ENCODE measurements at regions not wholly inside any gene's neighbourhood (a gene's known extent, or its start where the extent isn't known, plus 50 kb on each side); places are given as distances from the start of the nearest gene placed in this dataset.

DNA sequence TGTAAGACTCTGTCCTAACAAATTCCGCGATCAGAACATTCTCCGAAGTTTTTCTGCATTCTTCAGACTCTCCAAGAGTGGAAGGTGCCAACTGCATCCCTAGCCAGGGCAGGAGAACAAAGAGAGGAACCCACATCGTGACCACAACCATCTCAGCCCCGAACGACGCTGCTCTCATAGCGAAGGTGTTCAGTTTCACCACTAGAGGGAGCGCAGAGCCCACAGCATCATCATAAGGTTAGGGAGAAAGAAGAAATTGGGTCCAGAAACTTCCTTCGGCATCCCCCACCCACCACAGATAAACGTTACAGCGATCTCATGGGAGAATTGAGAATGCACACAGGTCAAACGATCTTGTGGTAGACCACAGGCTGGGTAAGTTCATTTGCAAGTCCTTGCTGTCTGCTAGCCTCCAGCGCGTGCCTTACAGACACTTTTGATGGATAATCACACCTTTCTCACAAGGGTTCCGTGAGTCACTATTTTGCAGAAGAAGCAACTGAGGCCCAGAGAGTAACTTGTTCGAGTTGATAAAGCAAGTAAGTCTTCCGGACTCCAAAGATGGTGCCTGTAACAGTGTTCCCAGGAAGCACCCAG, 53.7 kb upstream of the ARL4C start:
- ATAC-seq (peak in 7 of 8 donors; percentile 69 to 88 (median 80)), DNase-seq (peak; percentile 48 to 64)
- H3K9me3 ChIP-seq = peaks cover 0 to 4% (median 0%) of the 10 kb centered on the region in 11 donors
- H3K36me3 ChIP-seq = no peaks in the 10 kb centered on the region
- intact Hi-C loops (cut with DNase I) = loop anchor here in 8 of 10 donors (1.0 to 10.0 kb wide), 7 partner anchors 332 to 1027 kb away; no protein-coding TSS in a partner anchor
- peaks cover 0 to 17% (median 7%) of the 10 kb centered on the region in 7 donors for H3K27me3 ChIP-seq
- no peak overlapping the region for H3K27ac ChIP-seq
- TF ChIP-seq, protein P1, sequence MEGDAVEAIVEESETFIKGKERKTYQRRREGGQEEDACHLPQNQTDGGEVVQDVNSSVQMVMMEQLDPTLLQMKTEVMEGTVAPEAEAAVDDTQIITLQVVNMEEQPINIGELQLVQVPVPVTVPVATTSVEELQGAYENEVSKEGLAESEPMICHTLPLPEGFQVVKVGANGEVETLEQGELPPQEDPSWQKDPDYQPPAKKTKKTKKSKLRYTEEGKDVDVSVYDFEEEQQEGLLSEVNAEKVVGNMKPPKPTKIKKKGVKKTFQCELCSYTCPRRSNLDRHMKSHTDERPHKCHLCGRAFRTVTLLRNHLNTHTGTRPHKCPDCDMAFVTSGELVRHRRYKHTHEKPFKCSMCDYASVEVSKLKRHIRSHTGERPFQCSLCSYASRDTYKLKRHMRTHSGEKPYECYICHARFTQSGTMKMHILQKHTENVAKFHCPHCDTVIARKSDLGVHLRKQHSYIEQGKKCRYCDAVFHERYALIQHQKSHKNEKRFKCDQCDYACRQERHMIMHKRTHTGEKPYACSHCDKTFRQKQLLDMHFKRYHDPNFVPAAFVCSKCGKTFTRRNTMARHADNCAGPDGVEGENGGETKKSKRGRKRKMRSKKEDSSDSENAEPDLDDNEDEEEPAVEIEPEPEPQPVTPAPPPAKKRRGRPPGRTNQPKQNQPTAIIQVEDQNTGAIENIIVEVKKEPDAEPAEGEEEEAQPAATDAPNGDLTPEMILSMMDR (IDR thresholded peaks at IDR 0.05) = peak; percentile 82 to 98 (median 95)
- 21 to 23% methylated on average over 18 of the region's 18 CpGs for WGBS, 2 donors
- H3K4me1 ChIP-seq = peaks cover 0 to 8% (median 0%) of the 10 kb centered on the region in 9 donors
- H3K4me3 ChIP-seq = no peak overlapping the region

DNA sequence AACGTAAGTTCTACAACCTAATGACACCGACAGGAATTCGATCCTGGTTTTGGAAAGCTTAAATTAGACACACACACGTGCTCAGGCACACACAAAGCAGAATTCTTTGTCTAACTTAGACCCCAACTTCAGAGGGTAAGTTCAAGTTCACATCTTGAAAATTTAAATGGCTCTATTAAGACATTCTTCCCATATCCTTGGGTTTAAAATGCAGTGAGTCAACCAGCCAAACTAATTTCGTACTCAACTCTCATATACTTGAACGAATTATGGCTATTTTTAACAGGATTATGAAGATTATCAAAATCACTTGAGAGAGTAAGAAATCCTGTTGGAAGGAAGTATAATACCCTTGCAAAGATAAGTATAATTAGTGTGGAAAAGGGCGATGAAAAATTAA, 53.2 kb upstream of the ARL4C start:
- DNase-seq (no peak), ATAC-seq (no peak)
- intact Hi-C loops (cut with DNase I) = loop anchor here in 8 of 10 donors (1.0 to 10.0 kb wide), 7 partner anchors 332 to 1027 kb away; no protein-coding TSS in a partner anchor
- TF ChIP-seq, protein P1 (IDR thresholded peaks at IDR 0.05) = no peak
- Histone ChIP-seq H3K4me1 (peaks cover 0 to 11% (median 0%) of the 10 kb centered on the region in 9 donors), H3K27me3 (peaks cover 0 to 17% (median 9%) of the 10 kb centered on the region in 7 donors), H3K4me3 (no peak overlapping the region), H3K27ac (no peak overlapping the region), H3K9me3 (no peaks in the 10 kb centered on the region), H3K36me3 (no peaks in the 10 kb centered on the region)
- 75 to 87% methylated on average over 7 of the region's 7 CpGs for WGBS, 2 donors

DNA sequence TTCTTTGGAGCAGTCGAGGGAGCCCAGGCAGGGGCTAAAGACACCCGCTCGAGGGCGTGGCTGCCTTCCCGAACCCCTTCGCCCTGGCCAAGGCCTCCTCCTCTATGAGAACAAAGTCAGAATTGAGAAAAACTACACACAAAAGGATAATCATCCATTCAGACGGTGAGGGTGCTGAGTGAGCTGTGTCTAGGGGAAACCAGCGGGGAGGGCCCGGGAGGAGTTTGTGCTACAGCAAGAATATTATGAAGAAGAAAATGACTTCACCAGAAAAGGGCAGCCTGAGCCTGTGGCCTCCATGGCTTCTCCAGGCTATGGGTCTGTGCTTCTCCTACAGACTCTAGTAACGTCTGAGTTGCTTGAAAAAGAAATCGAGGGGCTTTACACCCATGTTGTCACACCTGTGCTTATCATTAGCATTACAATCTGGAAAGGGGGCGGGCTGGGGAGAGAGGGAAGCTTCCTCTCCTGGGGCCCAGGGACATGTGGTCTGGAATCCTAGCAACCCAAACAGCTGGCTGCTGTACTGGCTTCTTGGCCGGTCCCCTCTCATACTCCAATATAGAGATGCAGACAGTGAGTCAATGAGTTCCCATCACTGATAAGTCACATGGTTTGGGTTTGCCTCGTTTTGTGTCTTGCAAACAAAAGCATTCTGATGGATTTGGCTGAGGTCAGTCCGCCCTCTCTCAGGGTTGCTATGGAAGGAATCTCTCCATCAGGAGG, 52.0 kb upstream of the ARL4C start:
- Histone ChIP-seq H3K4me3 (no peak overlapping the region), H3K27me3 (peaks cover 0 to 22% (median 10%) of the 10 kb centered on the region in 7 donors), H3K4me1 (peaks cover 0 to 14% (median 0%) of the 10 kb centered on the region in 9 donors), H3K9me3 (no peaks in the 10 kb centered on the region), H3K27ac (peak overlapping the region in 4 of 10 donors; percentile 5 to 50 (median 34)), H3K36me3 (no peaks in the 10 kb centered on the region)
- ATAC-seq = peak in 7 of 8 donors; percentile 45 to 81 (median 53)
- WGBS, 2 donors = 53 to 62% methylated on average over 15 of the region's 15 CpGs
- intact Hi-C loops (cut with DNase I) = loop anchor here in 9 of 10 donors (2.0 to 10.0 kb wide), 6 partner anchors 412 to 574 kb away; no protein-coding TSS in a partner anchor
- TF ChIP-seq, protein P1 (IDR thresholded peaks at IDR 0.05) = no peak
- DNase-seq = peak in 1 of 2 donors; percentile 17

DNA sequence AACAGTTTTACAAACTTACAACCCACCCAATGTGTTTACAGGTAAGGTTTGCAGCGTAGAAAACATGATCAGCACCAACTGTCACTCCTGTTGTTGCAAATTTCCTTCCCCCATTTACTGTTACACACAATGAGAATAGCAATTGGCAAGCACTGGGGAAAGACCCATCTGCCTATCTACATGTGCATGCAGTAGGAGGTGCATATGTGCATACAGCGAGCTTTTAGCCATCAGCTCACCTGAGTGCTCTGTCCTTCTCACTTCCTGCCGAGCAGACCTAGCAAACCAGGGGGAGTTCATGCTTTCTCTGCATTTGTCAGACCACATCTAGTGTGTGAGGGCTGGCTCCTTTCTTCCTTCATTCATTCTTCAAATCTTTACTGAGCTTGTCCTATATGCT, 49.9 kb upstream of the ARL4C start:
- DNase-seq (no peak), ATAC-seq (no peak)
- Histone ChIP-seq H3K9me3 (no peaks in the 10 kb centered on the region), H3K27me3 (peaks cover 0 to 22% (median 10%) of the 10 kb centered on the region in 7 donors), H3K4me1 (peaks cover 0 to 14% (median 0%) of the 10 kb centered on the region in 9 donors), H3K36me3 (no peaks in the 10 kb centered on the region), H3K4me3 (no peak overlapping the region), H3K27ac (no peak overlapping the region)
- intact Hi-C loops (cut with DNase I) = loop anchor here in 8 of 10 donors (2.0 to 10.0 kb wide), 6 partner anchors 409 to 572 kb away; no protein-coding TSS in a partner anchor
- TF ChIP-seq, protein P1 (IDR thresholded peaks at IDR 0.05) = no peak
- 93% methylated on average over 3 of the region's 3 CpGs for WGBS, 2 donors

All from heart right ventricle (tissue), 16 donors.